WTC11 (cell line): ENCODE measurements at regions not wholly inside any gene's neighbourhood (a gene's known extent, or its start where the extent isn't known, plus 50 kb on each side); places are given as distances from the start of the nearest gene placed in this dataset.
"Not testable (repeated sequence)": the region's sequence is repeated elsewhere in the genome, so short reads cannot be mapped to it uniquely, and the experiment has no call there.

ENCODE experiments used
- ATF2 ChIP-seq: sonication (generic); formaldehyde crosslinking; IDR thresholded peaks from 2 replicates; pipeline ENCODE4 v1.8.1; 2022; ENCODE audit warnings: low read depth, missing genetic modification reagents, borderline replicate concordance
- ATF6 ChIP-seq: sonication (generic); formaldehyde crosslinking; IDR thresholded peaks from 2 replicates; pipeline ENCODE4 v1.8.1; 2023; ENCODE audit warnings: mild to moderate bottlenecking, missing genetic modification reagents
- CREM ChIP-seq: sonication (generic); formaldehyde crosslinking; IDR thresholded peaks from 2 replicates; pipeline ENCODE4 v1.8.1; 2022; ENCODE audit warnings: mild to moderate bottlenecking, missing genetic modification reagents, moderate library complexity
- CTCF ChIP-seq: fragments of 200-600 bp; IDR thresholded peaks from 2 replicates; pipeline ENCODE4 v1.8.0; 2022; ENCODE audit warnings: antibody characterized with exemption
- E2F1 ChIP-seq: sonication (generic); formaldehyde crosslinking; IDR thresholded peaks from 2 replicates; pipeline ENCODE4 v1.8.0; 2022; ENCODE audit warnings: mild to moderate bottlenecking, missing genetic modification reagents
- ETV6 ChIP-seq: sonication (generic); formaldehyde crosslinking; IDR thresholded peaks from 2 replicates; pipeline ENCODE4 v1.8.1; 2022; ENCODE audit warnings: mild to moderate bottlenecking, missing genetic modification reagents
- SP1 ChIP-seq: sonication (generic); formaldehyde crosslinking; conservative IDR thresholded peaks from 2 replicates; pipeline ENCODE4 v1.8.1; 2022; ENCODE audit warnings: missing genetic modification reagents
- TEAD4 ChIP-seq: sonication (generic); formaldehyde crosslinking; IDR thresholded peaks from 2 replicates; pipeline ENCODE4 v1.8.0; 2022; ENCODE audit warnings: mild to moderate bottlenecking, missing genetic modification reagents
- USF2 ChIP-seq: sonication (generic); formaldehyde crosslinking; IDR thresholded peaks from 2 replicates; pipeline ENCODE4 v1.8.1; 2023; ENCODE audit warnings: mild to moderate bottlenecking, missing genetic modification reagents, moderate library complexity

GRCh38 chr1:94751483-94751882 lies 68.7 kb upstream of the SLC44A3 start:
- not testable (repeated sequence) for TF ChIP-seq CTCF; TEAD4; USF2 (CRISPR knock-in tag); SP1 (CRISPR knock-in tag); ATF6; ATF2 (CRISPR knock-in tag); CREM (CRISPR knock-in tag); E2F1 (CRISPR knock-in tag); ETV6
